H9 (cell line): ENCODE measurements at regions not wholly inside any gene's neighbourhood (a gene's known extent, or its start where the extent isn't known, plus 50 kb on each side); places are given as distances from the start of the nearest gene placed in this dataset.

Source experiments
- DNase-seq: peaks from one replicate; pipeline ENCODE4 v3.0.0-alpha.2; 2017
- H2AFZ ChIP-seq: one replicate; pipeline ENCODE4 v1.6.1; 2013; ENCODE audit warnings: mild to moderate bottlenecking, low read length, control low read depth, moderate library complexity
- H2AK5ac ChIP-seq: 2 replicates; pipeline ENCODE4 v1.6.1; 2013; ENCODE audit warnings: low read length, control low read depth, mixed read lengths; ENCODE audit not compliant: insufficient read length
- H2BK120ac ChIP-seq: one replicate; pipeline ENCODE4 v1.6.1; 2013; ENCODE audit warnings: low read depth, mild to moderate bottlenecking, low read length, control low read depth, inconsistent platforms; ENCODE audit not compliant: poor library complexity, severe bottlenecking
- H2BK12ac ChIP-seq: 2 replicates; pipeline ENCODE4 v1.6.1; 2013; ENCODE audit warnings: low read length, control low read depth, mixed read lengths, low read depth; ENCODE audit not compliant: insufficient read length
- H2BK15ac ChIP-seq: 2 replicates; pipeline ENCODE4 v1.6.1; 2013; ENCODE audit warnings: low read depth, low read length, control low read depth
- H2BK20ac ChIP-seq: one replicate; pipeline ENCODE4 v1.6.1; 2013; ENCODE audit warnings: low read depth, mild to moderate bottlenecking, low read length, control low read depth, inconsistent platforms; ENCODE audit not compliant: poor library complexity, severe bottlenecking
- H2BK5ac ChIP-seq: 2 replicates; pipeline ENCODE4 v1.6.1; 2013; ENCODE audit warnings: low read length, control low read depth, mixed read lengths; ENCODE audit not compliant: insufficient read length
- H3K14ac ChIP-seq: 2 replicates; pipeline ENCODE4 v1.6.1; 2013; ENCODE audit warnings: low read length, control low read depth; ENCODE audit not compliant: insufficient read depth
- H3K18ac ChIP-seq: 2 replicates; pipeline ENCODE4 v1.6.1; 2013; ENCODE audit warnings: low read depth, mild to moderate bottlenecking, mixed read lengths, low read length, control low read depth; ENCODE audit not compliant: insufficient read length
- H3K23ac ChIP-seq: 2 replicates; pipeline ENCODE4 v1.6.1; 2013; ENCODE audit warnings: low read length, control low read depth, mixed read lengths, low read depth; ENCODE audit not compliant: insufficient read length
- H3K23me2 ChIP-seq: 2 replicates; pipeline ENCODE4 v1.6.1; 2013; ENCODE audit warnings: low read depth, mild to moderate bottlenecking, mixed read lengths, low read length, control low read depth; ENCODE audit not compliant: insufficient read length, poor library complexity, severe bottlenecking
- H3K27ac ChIP-seq: 2 replicates; pipeline ENCODE4 v1.5.1; 2013; ENCODE audit warnings: low read length, control low read depth, mixed read lengths, low read depth; ENCODE audit not compliant: insufficient read length
- H3K27me3 ChIP-seq: 2 replicates; pipeline ENCODE4 v1.6.1; 2013; ENCODE audit warnings: low read length, control low read depth, inconsistent platforms; ENCODE audit not compliant: insufficient read depth
- H3K4ac ChIP-seq: 2 replicates; pipeline ENCODE4 v1.6.1; 2013; ENCODE audit warnings: low read depth, mild to moderate bottlenecking, control low read depth, inconsistent platforms, low read length, moderate library complexity
- H3K4me1 ChIP-seq: 2 replicates; pipeline ENCODE4 v1.6.1; 2013; ENCODE audit warnings: low read length, control low read depth, inconsistent platforms; ENCODE audit not compliant: insufficient read depth
- H3K4me2 ChIP-seq: 2 replicates; pipeline ENCODE4 v1.6.1; 2013; ENCODE audit warnings: low read length, control low read depth, mixed read lengths; ENCODE audit not compliant: insufficient read length, insufficient read depth
- H3K56ac ChIP-seq: 2 replicates; pipeline ENCODE4 v1.6.1; 2013; ENCODE audit warnings: low read depth, mild to moderate bottlenecking, mixed read lengths, low read length, control low read depth; ENCODE audit not compliant: insufficient read length
- H3K79me1 ChIP-seq: 2 replicates; pipeline ENCODE4 v1.6.1; 2013; ENCODE audit warnings: low read depth, mild to moderate bottlenecking, moderate library complexity, low read length, control low read depth, inconsistent platforms; ENCODE audit not compliant: insufficient read depth, poor library complexity, severe bottlenecking
- H3K79me2 ChIP-seq: 2 replicates; pipeline ENCODE4 v1.6.1; 2013; ENCODE audit warnings: low read length, control low read depth, inconsistent platforms; ENCODE audit not compliant: insufficient read depth
- H3K9ac ChIP-seq: 2 replicates; pipeline ENCODE4 v1.6.1; 2013; ENCODE audit warnings: low read length, control low read depth, mixed read lengths; ENCODE audit not compliant: insufficient read length; ENCODE audit errors: extremely low read depth
- H3K9me3 ChIP-seq: one replicate; pipeline ENCODE4 v1.6.1; 2013; ENCODE audit warnings: low read depth, low read length, inconsistent platforms; ENCODE audit not compliant: control insufficient read depth
- H3T11ph ChIP-seq: one replicate; pipeline ENCODE4 v1.6.1; 2013; ENCODE audit warnings: mild to moderate bottlenecking, low read length, control low read depth, inconsistent platforms
- H4K20me1 ChIP-seq: one replicate; pipeline ENCODE4 v1.6.1; 2013; ENCODE audit not compliant: control insufficient read depth, insufficient read length, insufficient read depth
- H4K5ac ChIP-seq: 2 replicates; pipeline ENCODE4 v1.6.1; 2013; ENCODE audit warnings: low read depth, mild to moderate bottlenecking, mixed read lengths, low read length, control low read depth; ENCODE audit not compliant: insufficient read length
- H4K8ac ChIP-seq: replicated peaks from 2 replicates; pipeline ENCODE4 v1.6.1; 2013; ENCODE audit warnings: low read length, control low read depth, mixed read lengths, low read depth; ENCODE audit not compliant: insufficient read length
- H4K91ac ChIP-seq: 2 replicates; pipeline ENCODE4 v1.6.1; 2013; ENCODE audit warnings: low read depth, mild to moderate bottlenecking, moderate library complexity, mixed read lengths, low read length, control low read depth; ENCODE audit not compliant: insufficient read length
- H3K27ac Mint-ChIP-seq, 3 experiments: 2 replicates in 2 of 3; 3 replicates in 1 of 3; pipeline ENCODE4 v1.8.0; 2020 to 2021; ENCODE audit warnings: mixed read lengths in 3 of 3, mild to moderate bottlenecking in 1 of 3, moderate library complexity in 1 of 3
- H3K27me3 Mint-ChIP-seq: 2 replicates; pipeline ENCODE4 v1.8.0; 2021; ENCODE audit warnings: low read depth, mild to moderate bottlenecking, moderate library complexity, mixed read lengths
- H3K36me3 Mint-ChIP-seq, 3 experiments: 2 replicates in 2 of 3; 3 replicates in 1 of 3; pipeline ENCODE4 v1.8.0; 2020 to 2021; ENCODE audit warnings: low read depth in 3 of 3, mixed read lengths in 3 of 3; ENCODE audit not compliant: insufficient read depth in 1 of 3
- H3K4me1 Mint-ChIP-seq, 2 experiments: 2 replicates each; pipeline ENCODE4 v1.8.0; 2020; ENCODE audit warnings: mixed read lengths in 2 of 2
- H3K4me3 Mint-ChIP-seq, 2 experiments: 2 replicates in 1 of 2; 3 replicates in 1 of 2; pipeline ENCODE4 v1.8.0; 2020 to 2021; ENCODE audit warnings: mild to moderate bottlenecking in 2 of 2, mixed read lengths in 2 of 2, moderate library complexity in 1 of 2
- H3K9me3 Mint-ChIP-seq, 2 experiments: 2 replicates in 1 of 2; 3 replicates in 1 of 2; pipeline ENCODE4 v1.8.0; 2020; ENCODE audit warnings: mild to moderate bottlenecking in 2 of 2, mixed read lengths in 2 of 2, moderate library complexity in 1 of 2
- CTCF ChIP-seq: fragments of 200-600 bp; sonication (generic); conservative IDR thresholded peaks from 3 replicates; pipeline ENCODE4 v1.8.0; 2021; ENCODE audit warnings: antibody characterized with exemption, mild to moderate bottlenecking
- WGBS: extraction: QIAGEN DNeasy Blood & Tissue Kit; methylation state at CpG from one replicate; pipeline ENCODE4 v1.1.7; 2013; ENCODE audit warnings: missing lambda C conversion rate, low lambda C conversion rate, mixed read lengths; ENCODE audit not compliant: insufficient read length; ENCODE audit errors: extremely low coverage; 5-methylcytosine and 5-hydroxymethylcytosine counted together

- Histone ChIP-seq H3K9me3 (no peaks in the 10 kb centered on the region), H3K4me2 (no peak overlapping the region), H4K8ac (no peak overlapping the region), H2BK12ac (no peak overlapping the region), H3K23ac (no peak overlapping the region), H2AFZ (no peak overlapping the region), H3K27me3 (no peaks in the 10 kb centered on the region), H3K18ac (no peak overlapping the region), H3K79me2 (no peaks in the 10 kb centered on the region), H4K20me1 (no peaks in the 10 kb centered on the region), H3K79me1 (no peaks in the 10 kb centered on the region), H4K91ac (no peak overlapping the region), H2BK15ac (no peak overlapping the region), H3K27ac (no peak overlapping the region), H2BK120ac (no peak overlapping the region), H3K14ac (no peak overlapping the region), H3K56ac (no peak overlapping the region), H2BK20ac (no peak overlapping the region), H3T11ph (no peak overlapping the region), H3K4ac (no peak overlapping the region), H3K9ac (no peak overlapping the region), H4K5ac (no peak overlapping the region), H2BK5ac (no peak overlapping the region), H3K23me2 (no peaks in the 10 kb centered on the region), H3K4me1 (no peaks in the 10 kb centered on the region), H2AK5ac (no peak overlapping the region)
- no peak overlapping the region; a peak in 1 of 7 replicates for H3K27ac Mint-ChIP-seq
- no peak overlapping the region for H3K4me3 Mint-ChIP-seq
- H3K36me3 Mint-ChIP-seq, result peaks cover 0 to 2% (median 2%) of the 10 kb centered on the region in 3 experiments; a peak in 2 of 7 replicates
- no peak for TF ChIP-seq CTCF
- H3K4me1 Mint-ChIP-seq, result no peaks in the 10 kb centered on the region
- H3K27me3 Mint-ChIP-seq, result no peaks in the 10 kb centered on the region
- no peak for DNase-seq
- no CpG with 5 or more reads among the region's 2 CpGs for WGBS
- H3K9me3 Mint-ChIP-seq, result peaks cover under 1 to 4% of the 10 kb centered on the region in 2 experiments; a peak in 2 of 5 replicates
These were observed 206.3 kb upstream of the KCTD3 start for GRCh38 chr1:215360758-215361157.
